H9 (cell line): ENCODE measurements at regions not wholly inside any gene's neighbourhood (a gene's known extent, or its start where the extent isn't known, plus 50 kb on each side); places are given as distances from the start of the nearest gene placed in this dataset.

Source experiments
- DNase-seq: peaks from one replicate; pipeline ENCODE4 v3.0.0-alpha.2; 2017
- H2AFZ ChIP-seq: one replicate; pipeline ENCODE4 v1.6.1; 2013; ENCODE audit warnings: mild to moderate bottlenecking, low read length, control low read depth, moderate library complexity
- H2AK5ac ChIP-seq: 2 replicates; pipeline ENCODE4 v1.6.1; 2013; ENCODE audit warnings: low read length, control low read depth, mixed read lengths; ENCODE audit not compliant: insufficient read length
- H2BK120ac ChIP-seq: one replicate; pipeline ENCODE4 v1.6.1; 2013; ENCODE audit warnings: low read depth, mild to moderate bottlenecking, low read length, control low read depth, inconsistent platforms; ENCODE audit not compliant: poor library complexity, severe bottlenecking
- H2BK12ac ChIP-seq: 2 replicates; pipeline ENCODE4 v1.6.1; 2013; ENCODE audit warnings: low read length, control low read depth, mixed read lengths, low read depth; ENCODE audit not compliant: insufficient read length
- H2BK15ac ChIP-seq: 2 replicates; pipeline ENCODE4 v1.6.1; 2013; ENCODE audit warnings: low read depth, low read length, control low read depth
- H2BK20ac ChIP-seq: one replicate; pipeline ENCODE4 v1.6.1; 2013; ENCODE audit warnings: low read depth, mild to moderate bottlenecking, low read length, control low read depth, inconsistent platforms; ENCODE audit not compliant: poor library complexity, severe bottlenecking
- H2BK5ac ChIP-seq: 2 replicates; pipeline ENCODE4 v1.6.1; 2013; ENCODE audit warnings: low read length, control low read depth, mixed read lengths; ENCODE audit not compliant: insufficient read length
- H3K14ac ChIP-seq: 2 replicates; pipeline ENCODE4 v1.6.1; 2013; ENCODE audit warnings: low read length, control low read depth; ENCODE audit not compliant: insufficient read depth
- H3K18ac ChIP-seq: 2 replicates; pipeline ENCODE4 v1.6.1; 2013; ENCODE audit warnings: low read depth, mild to moderate bottlenecking, mixed read lengths, low read length, control low read depth; ENCODE audit not compliant: insufficient read length
- H3K23ac ChIP-seq: 2 replicates; pipeline ENCODE4 v1.6.1; 2013; ENCODE audit warnings: low read length, control low read depth, mixed read lengths, low read depth; ENCODE audit not compliant: insufficient read length
- H3K23me2 ChIP-seq: 2 replicates; pipeline ENCODE4 v1.6.1; 2013; ENCODE audit warnings: low read depth, mild to moderate bottlenecking, mixed read lengths, low read length, control low read depth; ENCODE audit not compliant: insufficient read length, poor library complexity, severe bottlenecking
- H3K27ac ChIP-seq: 2 replicates; pipeline ENCODE4 v1.5.1; 2013; ENCODE audit warnings: low read length, control low read depth, mixed read lengths, low read depth; ENCODE audit not compliant: insufficient read length
- H3K27me3 ChIP-seq: 2 replicates; pipeline ENCODE4 v1.6.1; 2013; ENCODE audit warnings: low read length, control low read depth, inconsistent platforms; ENCODE audit not compliant: insufficient read depth
- H3K4ac ChIP-seq: 2 replicates; pipeline ENCODE4 v1.6.1; 2013; ENCODE audit warnings: low read depth, mild to moderate bottlenecking, control low read depth, inconsistent platforms, low read length, moderate library complexity
- H3K4me1 ChIP-seq: 2 replicates; pipeline ENCODE4 v1.6.1; 2013; ENCODE audit warnings: low read length, control low read depth, inconsistent platforms; ENCODE audit not compliant: insufficient read depth
- H3K4me2 ChIP-seq: 2 replicates; pipeline ENCODE4 v1.6.1; 2013; ENCODE audit warnings: low read length, control low read depth, mixed read lengths; ENCODE audit not compliant: insufficient read length, insufficient read depth
- H3K56ac ChIP-seq: 2 replicates; pipeline ENCODE4 v1.6.1; 2013; ENCODE audit warnings: low read depth, mild to moderate bottlenecking, mixed read lengths, low read length, control low read depth; ENCODE audit not compliant: insufficient read length
- H3K79me1 ChIP-seq: 2 replicates; pipeline ENCODE4 v1.6.1; 2013; ENCODE audit warnings: low read depth, mild to moderate bottlenecking, moderate library complexity, low read length, control low read depth, inconsistent platforms; ENCODE audit not compliant: insufficient read depth, poor library complexity, severe bottlenecking
- H3K79me2 ChIP-seq: 2 replicates; pipeline ENCODE4 v1.6.1; 2013; ENCODE audit warnings: low read length, control low read depth, inconsistent platforms; ENCODE audit not compliant: insufficient read depth
- H3K9ac ChIP-seq: 2 replicates; pipeline ENCODE4 v1.6.1; 2013; ENCODE audit warnings: low read length, control low read depth, mixed read lengths; ENCODE audit not compliant: insufficient read length; ENCODE audit errors: extremely low read depth
- H3K9me3 ChIP-seq: one replicate; pipeline ENCODE4 v1.6.1; 2013; ENCODE audit warnings: low read depth, low read length, inconsistent platforms; ENCODE audit not compliant: control insufficient read depth
- H3T11ph ChIP-seq: one replicate; pipeline ENCODE4 v1.6.1; 2013; ENCODE audit warnings: mild to moderate bottlenecking, low read length, control low read depth, inconsistent platforms
- H4K20me1 ChIP-seq: one replicate; pipeline ENCODE4 v1.6.1; 2013; ENCODE audit not compliant: control insufficient read depth, insufficient read length, insufficient read depth
- H4K5ac ChIP-seq: 2 replicates; pipeline ENCODE4 v1.6.1; 2013; ENCODE audit warnings: low read depth, mild to moderate bottlenecking, mixed read lengths, low read length, control low read depth; ENCODE audit not compliant: insufficient read length
- H4K8ac ChIP-seq: replicated peaks from 2 replicates; pipeline ENCODE4 v1.6.1; 2013; ENCODE audit warnings: low read length, control low read depth, mixed read lengths, low read depth; ENCODE audit not compliant: insufficient read length
- H4K91ac ChIP-seq: 2 replicates; pipeline ENCODE4 v1.6.1; 2013; ENCODE audit warnings: low read depth, mild to moderate bottlenecking, moderate library complexity, mixed read lengths, low read length, control low read depth; ENCODE audit not compliant: insufficient read length
- H3K27ac Mint-ChIP-seq, 3 experiments: 2 replicates in 2 of 3; 3 replicates in 1 of 3; pipeline ENCODE4 v1.8.0; 2020 to 2021; ENCODE audit warnings: mixed read lengths in 3 of 3, mild to moderate bottlenecking in 1 of 3, moderate library complexity in 1 of 3
- H3K27me3 Mint-ChIP-seq: 2 replicates; pipeline ENCODE4 v1.8.0; 2021; ENCODE audit warnings: low read depth, mild to moderate bottlenecking, moderate library complexity, mixed read lengths
- H3K36me3 Mint-ChIP-seq, 3 experiments: 2 replicates in 2 of 3; 3 replicates in 1 of 3; pipeline ENCODE4 v1.8.0; 2020 to 2021; ENCODE audit warnings: low read depth in 3 of 3, mixed read lengths in 3 of 3; ENCODE audit not compliant: insufficient read depth in 1 of 3
- H3K4me1 Mint-ChIP-seq, 2 experiments: 2 replicates each; pipeline ENCODE4 v1.8.0; 2020; ENCODE audit warnings: mixed read lengths in 2 of 2
- H3K4me3 Mint-ChIP-seq, 2 experiments: 2 replicates in 1 of 2; 3 replicates in 1 of 2; pipeline ENCODE4 v1.8.0; 2020 to 2021; ENCODE audit warnings: mild to moderate bottlenecking in 2 of 2, mixed read lengths in 2 of 2, moderate library complexity in 1 of 2
- H3K9me3 Mint-ChIP-seq, 2 experiments: 2 replicates in 1 of 2; 3 replicates in 1 of 2; pipeline ENCODE4 v1.8.0; 2020; ENCODE audit warnings: mild to moderate bottlenecking in 2 of 2, mixed read lengths in 2 of 2, moderate library complexity in 1 of 2
- CTCF ChIP-seq: fragments of 200-600 bp; sonication (generic); conservative IDR thresholded peaks from 3 replicates; pipeline ENCODE4 v1.8.0; 2021; ENCODE audit warnings: antibody characterized with exemption, mild to moderate bottlenecking
- WGBS: extraction: QIAGEN DNeasy Blood & Tissue Kit; methylation state at CpG from one replicate; pipeline ENCODE4 v1.1.7; 2013; ENCODE audit warnings: missing lambda C conversion rate, low lambda C conversion rate, mixed read lengths; ENCODE audit not compliant: insufficient read length; ENCODE audit errors: extremely low coverage; 5-methylcytosine and 5-hydroxymethylcytosine counted together

- Histone ChIP-seq H3K23ac (no peak overlapping the region), H3K27ac (no peak overlapping the region), H3K27me3 (no peaks in the 10 kb centered on the region), H2BK5ac (no peak overlapping the region), H2BK120ac (no peak overlapping the region), H3K79me1 (no peaks in the 10 kb centered on the region), H3K4me1 (no peaks in the 10 kb centered on the region; the same call in 1 of the 2 replicates), H2BK12ac (no peak overlapping the region), H3K4me2 (no peak overlapping the region), H4K91ac (no peak overlapping the region), H4K20me1 (no peaks in the 10 kb centered on the region), H3K18ac (no peak overlapping the region), H2AFZ (no peak overlapping the region), H3K14ac (no peak overlapping the region), H3K79me2 (no peaks in the 10 kb centered on the region), H4K5ac (no peak overlapping the region), H3K4ac (no peak overlapping the region), H3K56ac (no peak overlapping the region), H2BK20ac (no peak overlapping the region), H2BK15ac (no peak overlapping the region), H4K8ac (no peak overlapping the region), H3K9me3 (no peaks in the 10 kb centered on the region), H3K9ac (no peak overlapping the region), H3T11ph (no peak overlapping the region), H2AK5ac (no peak overlapping the region), H3K23me2 (no peaks in the 10 kb centered on the region)
- DNase-seq = no peak
- Mint-ChIP-seq H3K9me3 (no peaks in the 10 kb centered on the region), H3K4me1 (peaks cover 7 to 16% of the 10 kb centered on the region in 2 experiments), H3K27ac (peak overlapping the region in 1 of 3 experiments; percentile 74; a peak in 4 of 7 replicates), H3K36me3 (no peaks in the 10 kb centered on the region), H3K4me3 (no peak overlapping the region), H3K27me3 (no peaks in the 10 kb centered on the region)
- TF ChIP-seq CTCF = no peak
- no CpG with 5 or more reads among the region's 3 CpGs for WGBS
These were observed 976.0 kb downstream of the DNAJB9 start for GRCh38 chr7:109545686-109546085.
